Keratinocyte (primary cell): ENCODE measurements at regions not wholly inside any gene's neighbourhood (a gene's known extent, or its start where the extent isn't known, plus 50 kb on each side); places are given as distances from the start of the nearest gene placed in this dataset.

ENCODE experiments used
- DNase-seq: peaks from one replicate; pipeline ENCODE4 v3.0.0-alpha.2; 2011; ENCODE audit warnings: low read depth, missing footprints, low spot score
- FAIRE-seq: peaks from 2 replicates; lab custom pipeline; 2011; peaks lifted over from hg19 to GRCh38; lab: Jason Lieb, UNC
- H2AFZ ChIP-seq: 2 replicates; pipeline ENCODE4 v1.6.0; 2012; ENCODE audit warnings: low read length, control low read depth, inconsistent platforms; ENCODE audit not compliant: control insufficient read depth
- H3K27ac ChIP-seq: 2 replicates; pipeline ENCODE4 v1.5.1; 2011; ENCODE audit warnings: low read length; ENCODE audit not compliant: control insufficient read depth, insufficient read depth
- H3K27me3 ChIP-seq: 3 replicates; pipeline ENCODE4 v1.6.0; 2011; ENCODE audit warnings: low read length; ENCODE audit not compliant: control insufficient read depth, insufficient read depth; ENCODE audit errors: extremely low read depth
- H3K36me3 ChIP-seq, 2 experiments: 2 replicates in 1 of 2; 3 replicates in 1 of 2; pipeline ENCODE4 v1.5.1; 2011; ENCODE audit warnings: low read length in 2 of 2, mild to moderate bottlenecking in 1 of 2; ENCODE audit not compliant: control insufficient read depth in 2 of 2, insufficient read depth in 2 of 2; ENCODE audit errors: extremely low read depth in 1 of 2
- H3K4me1 ChIP-seq: 3 replicates; pipeline ENCODE4 v1.5.1; 2011; ENCODE audit warnings: low read length; ENCODE audit not compliant: control insufficient read depth, insufficient read depth; ENCODE audit errors: extremely low read depth
- H3K4me2 ChIP-seq: 3 replicates; pipeline ENCODE4 v1.6.0; 2011; ENCODE audit warnings: low read depth, low read length; ENCODE audit not compliant: control insufficient read depth, insufficient read depth; ENCODE audit errors: extremely low read depth
- H3K4me3 ChIP-seq, 3 experiments: fragments of 200-600 bp in 1 of 3; sonication (generic) in 1 of 3; 2 replicates in 2 of 3; 3 replicates in 1 of 3; pipeline ENCODE4 v1.5.1; 2011 to 2016; ENCODE audit warnings: low read length in 3 of 3, mild to moderate bottlenecking in 3 of 3, control low read depth in 2 of 3, inconsistent platforms in 1 of 3, low read depth in 1 of 3, mixed read lengths in 1 of 3, mixed run types in 1 of 3, moderate library complexity in 1 of 3; ENCODE audit not compliant: control insufficient read depth in 2 of 3, insufficient read depth in 2 of 3; ENCODE audit errors: extremely low read depth in 1 of 3
- H3K79me2 ChIP-seq: 2 replicates; pipeline ENCODE4 v1.6.0; 2012; ENCODE audit warnings: low read length; ENCODE audit not compliant: control insufficient read depth, insufficient read depth
- H3K9ac ChIP-seq: 3 replicates; pipeline ENCODE4 v1.6.0; 2011; ENCODE audit warnings: low read length; ENCODE audit not compliant: control insufficient read depth, insufficient read depth; ENCODE audit errors: extremely low read depth
- H3K9me1 ChIP-seq: 3 replicates; pipeline ENCODE4 v1.6.0; 2011; ENCODE audit warnings: low read length; ENCODE audit not compliant: control insufficient read depth, insufficient read depth; ENCODE audit errors: extremely low read depth
- H3K9me3 ChIP-seq: 2 replicates; pipeline ENCODE4 v1.5.1; 2012; ENCODE audit warnings: low read depth, low read length; ENCODE audit not compliant: control insufficient read depth
- H4K20me1 ChIP-seq: 3 replicates; pipeline ENCODE4 v1.6.0; 2011; ENCODE audit warnings: low read length; ENCODE audit not compliant: control insufficient read depth, insufficient read depth; ENCODE audit errors: extremely low read depth
- EZH2 ChIP-seq: IDR thresholded peaks from one replicate; pipeline ENCODE4 v1.6.1; 2012; ENCODE audit warnings: inconsistent platforms, mild to moderate bottlenecking, low read length, moderate library complexity
- dilution Hi-C: fragments of 300-500 bp; cut with MboI; formaldehyde crosslinking; loops from one replicate; pipeline ENCODE4 v1.7.0; 2020; ENCODE audit warnings: low sequenced_read_pairs; ENCODE audit not compliant: extremely low pct_ligation_motif_present
- TF ChIP-seq, protein P1 (sequence below), 3 experiments: IDR thresholded peaks in 1 of 3; conservative IDR thresholded peaks in 1 of 3; optimal IDR thresholded peaks in 1 of 3; 2 replicates in 2 of 3; 3 replicates in 1 of 3; pipeline versions ENCODE3 to v1.5.1; 2011; ENCODE audit warnings: low read length in 3 of 3, mild to moderate bottlenecking in 3 of 3, moderate library complexity in 2 of 3, control low read depth in 1 of 3, inconsistent platforms in 1 of 3; ENCODE audit not compliant: insufficient read depth in 2 of 3; ENCODE audit errors: extremely low read depth in 1 of 3

GRCh38 chr1:197991594-197991993 is 74.4 kb downstream of the LHX9 start:
- Histone ChIP-seq H4K20me1 (no peaks in the 10 kb centered on the region), H3K4me3 (no peak overlapping the region), H3K27ac (no peak overlapping the region), H3K4me1 (no peaks in the 10 kb centered on the region), H3K36me3 (no peaks in the 10 kb centered on the region), H3K79me2 (no peaks in the 10 kb centered on the region), H3K9me3 (no peaks in the 10 kb centered on the region), H3K4me2 (no peak overlapping the region), H3K27me3 (no peaks in the 10 kb centered on the region), H3K9ac (no peak overlapping the region), H3K9me1 (no peaks in the 10 kb centered on the region), H2AFZ (no peak overlapping the region)
- TF ChIP-seq, protein P1, sequence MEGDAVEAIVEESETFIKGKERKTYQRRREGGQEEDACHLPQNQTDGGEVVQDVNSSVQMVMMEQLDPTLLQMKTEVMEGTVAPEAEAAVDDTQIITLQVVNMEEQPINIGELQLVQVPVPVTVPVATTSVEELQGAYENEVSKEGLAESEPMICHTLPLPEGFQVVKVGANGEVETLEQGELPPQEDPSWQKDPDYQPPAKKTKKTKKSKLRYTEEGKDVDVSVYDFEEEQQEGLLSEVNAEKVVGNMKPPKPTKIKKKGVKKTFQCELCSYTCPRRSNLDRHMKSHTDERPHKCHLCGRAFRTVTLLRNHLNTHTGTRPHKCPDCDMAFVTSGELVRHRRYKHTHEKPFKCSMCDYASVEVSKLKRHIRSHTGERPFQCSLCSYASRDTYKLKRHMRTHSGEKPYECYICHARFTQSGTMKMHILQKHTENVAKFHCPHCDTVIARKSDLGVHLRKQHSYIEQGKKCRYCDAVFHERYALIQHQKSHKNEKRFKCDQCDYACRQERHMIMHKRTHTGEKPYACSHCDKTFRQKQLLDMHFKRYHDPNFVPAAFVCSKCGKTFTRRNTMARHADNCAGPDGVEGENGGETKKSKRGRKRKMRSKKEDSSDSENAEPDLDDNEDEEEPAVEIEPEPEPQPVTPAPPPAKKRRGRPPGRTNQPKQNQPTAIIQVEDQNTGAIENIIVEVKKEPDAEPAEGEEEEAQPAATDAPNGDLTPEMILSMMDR (optimal IDR thresholded peaks at IDR 0.05 in 1 of 3, IDR thresholded peaks at IDR 0.05 in 1 of 3, conservative IDR thresholded peaks at IDR 0.05 in 1 of 3; ENCODE audit: extremely low read depth in 1 of 3, insufficient read depth in 2 of 3, low read length in 3 of 3), result no peak
- TF ChIP-seq EZH2, result no peak
- dilution Hi-C loops, result no loop called here
- DNase-seq (no peak), FAIRE-seq (no peak)

DNA sequence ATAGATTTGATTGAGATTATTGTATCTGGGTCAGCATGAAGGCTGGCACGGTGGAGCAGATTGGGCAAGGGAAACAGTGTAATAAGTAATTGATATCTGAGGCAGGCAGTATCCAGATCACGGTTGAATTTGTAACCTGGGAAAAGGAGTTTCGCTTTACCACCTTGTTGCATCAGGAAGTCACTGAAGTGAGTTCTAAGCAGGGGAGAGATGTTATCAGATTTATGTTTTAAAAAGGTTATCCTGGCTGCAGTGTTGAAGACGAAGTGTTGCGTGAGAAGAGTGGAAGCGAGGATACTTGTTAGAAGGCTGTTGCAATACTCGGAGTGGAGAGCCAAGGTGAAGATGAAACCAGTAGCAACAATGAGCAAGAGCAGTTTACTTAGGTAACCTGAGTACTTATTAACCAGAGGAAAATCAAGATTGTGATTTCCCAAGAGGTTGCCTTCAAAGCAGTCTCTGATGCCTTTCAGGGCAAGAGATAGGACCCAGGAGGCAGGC is 77.8 kb downstream of the LHX9 start:
- DNase-seq (no peak), FAIRE-seq (no peak)
- Histone ChIP-seq H4K20me1 (no peaks in the 10 kb centered on the region), H2AFZ (no peak overlapping the region), H3K9me3 (no peaks in the 10 kb centered on the region), H3K36me3 (no peaks in the 10 kb centered on the region), H3K9me1 (no peaks in the 10 kb centered on the region), H3K9ac (no peak overlapping the region), H3K79me2 (no peaks in the 10 kb centered on the region), H3K4me3 (no peak overlapping the region), H3K4me2 (no peak overlapping the region), H3K27me3 (no peaks in the 10 kb centered on the region), H3K4me1 (no peaks in the 10 kb centered on the region), H3K27ac (no peak overlapping the region)
- dilution Hi-C loops, result no loop called here
- TF ChIP-seq, protein P1 (optimal IDR thresholded peaks at IDR 0.05 in 1 of 3, IDR thresholded peaks at IDR 0.05 in 1 of 3, conservative IDR thresholded peaks at IDR 0.05 in 1 of 3; ENCODE audit: extremely low read depth in 1 of 3, insufficient read depth in 2 of 3, low read length in 3 of 3), result no peak
- TF ChIP-seq EZH2, result no peak
